ENCODE measurements at regions not wholly inside any gene's neighbourhood (a gene's known extent, or its start where the extent isn't known, plus 50 kb on each side); places are given as distances from the start of the nearest gene placed in this dataset.
"Not testable (repeated sequence)": the region's sequence is repeated elsewhere in the genome, so short reads cannot be mapped to it uniquely, and the experiment has no call there.

DNA sequence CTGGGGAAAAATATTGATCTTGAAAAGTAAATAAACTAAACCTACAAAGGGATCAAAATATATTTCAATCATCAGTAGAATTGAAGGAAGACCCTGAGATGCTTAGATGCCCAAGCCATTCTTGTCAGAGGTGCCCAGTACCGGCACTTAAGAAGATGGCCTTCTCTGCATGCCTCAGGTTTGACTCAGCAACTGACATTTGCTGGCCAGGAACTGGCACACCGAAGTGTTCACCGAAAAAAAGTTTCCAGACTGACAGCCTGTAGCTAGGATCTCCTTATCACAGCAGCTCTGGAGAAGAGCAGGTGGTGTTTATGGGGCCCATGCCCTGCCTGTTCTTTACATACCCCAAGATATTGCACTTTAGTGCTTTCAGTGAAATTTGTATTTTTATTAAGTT is 203.2 kb downstream of the MOXD1 start:
- DNase-seq: no peak

- no peak for DNase-seq
Observed at GRCh38 chr6:132194529-132194928, 206.7 kb downstream of the MOXD1 start.

DNA sequence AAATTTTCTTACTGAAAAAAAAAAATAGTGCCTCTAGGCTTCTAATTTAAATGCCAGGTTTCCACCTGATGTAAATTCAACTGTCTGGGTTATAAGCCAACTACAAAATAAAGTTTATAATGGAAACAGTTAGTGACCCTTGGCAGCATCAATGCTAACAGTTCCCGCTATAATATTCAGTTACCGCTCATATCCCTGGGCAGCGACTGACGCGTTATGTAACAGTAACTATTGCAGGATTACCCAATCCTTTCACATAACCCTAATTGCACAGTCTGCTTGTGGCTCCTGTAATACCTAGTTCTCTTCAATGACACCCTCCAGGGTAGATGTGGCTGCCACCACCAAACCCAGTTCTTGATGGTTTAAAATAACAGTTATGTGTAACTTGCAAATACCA is 208.6 kb downstream of the MOXD1 start:
- no peak for DNase-seq

- DNase-seq: no peak
Observed at GRCh38 chr6:132190815-132191175, 210.5 kb downstream of the MOXD1 start.

DNA sequence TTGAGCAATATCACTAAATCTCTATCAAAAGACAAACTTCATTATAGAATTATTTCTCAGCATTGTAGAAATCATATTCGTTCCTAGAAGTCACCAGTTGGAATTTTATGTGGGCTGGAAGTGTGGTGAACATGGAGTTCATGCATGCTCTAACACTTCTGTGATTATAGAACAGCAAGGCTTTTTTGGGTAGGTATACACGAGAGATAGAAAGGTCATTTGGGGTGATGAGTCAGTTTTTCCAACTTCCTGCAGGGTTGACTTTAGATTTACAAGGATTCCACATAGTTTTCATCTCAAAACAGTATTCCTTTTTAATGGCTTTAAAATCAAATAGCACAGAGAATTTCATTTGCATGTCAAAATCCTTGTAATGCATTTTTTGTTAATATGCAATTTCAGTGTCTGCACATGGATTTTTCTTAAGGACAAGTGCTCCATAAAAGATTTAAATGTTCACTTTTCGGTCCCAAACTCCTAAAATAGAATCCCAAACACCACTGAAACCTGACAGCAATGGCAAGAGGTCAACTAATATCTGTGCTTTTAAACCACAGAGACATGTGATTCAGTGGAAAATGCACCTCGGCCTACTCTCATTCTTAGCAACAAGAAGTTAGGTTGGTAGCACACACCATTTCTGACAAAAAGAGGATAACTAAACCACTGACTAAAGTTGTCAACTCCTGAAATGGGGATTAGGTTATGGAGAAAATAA is 211.0 kb downstream of the MOXD1 start:
- no peak for DNase-seq

GRCh38 chr6:132188556-132189264 is 212.6 kb downstream of the MOXD1 start:
- no peak for DNase-seq

DNA sequence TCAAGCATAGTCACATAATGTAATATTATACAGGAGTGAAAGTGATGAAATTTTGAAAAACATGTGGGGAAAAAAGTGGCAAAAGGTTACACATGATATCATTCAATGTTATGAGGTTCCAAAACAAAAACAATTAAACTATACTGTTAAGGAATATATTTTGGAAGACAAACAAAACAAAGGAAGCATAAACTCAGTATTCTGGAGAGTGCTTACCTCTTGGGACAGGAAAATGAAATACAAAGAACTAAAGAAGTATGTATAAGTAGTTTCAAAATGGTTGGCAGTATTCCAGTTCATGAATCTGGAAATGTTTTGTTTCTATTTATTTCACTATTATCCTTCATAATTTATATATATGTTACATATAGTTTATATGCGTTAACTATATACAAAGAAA is 213.5 kb downstream of the MOXD1 start:
- DNase-seq: no peak

GRCh38 chr6:132184966-132185365 is 216.3 kb downstream of the MOXD1 start:
- DNase-seq: not testable (repeated sequence)

DNA sequence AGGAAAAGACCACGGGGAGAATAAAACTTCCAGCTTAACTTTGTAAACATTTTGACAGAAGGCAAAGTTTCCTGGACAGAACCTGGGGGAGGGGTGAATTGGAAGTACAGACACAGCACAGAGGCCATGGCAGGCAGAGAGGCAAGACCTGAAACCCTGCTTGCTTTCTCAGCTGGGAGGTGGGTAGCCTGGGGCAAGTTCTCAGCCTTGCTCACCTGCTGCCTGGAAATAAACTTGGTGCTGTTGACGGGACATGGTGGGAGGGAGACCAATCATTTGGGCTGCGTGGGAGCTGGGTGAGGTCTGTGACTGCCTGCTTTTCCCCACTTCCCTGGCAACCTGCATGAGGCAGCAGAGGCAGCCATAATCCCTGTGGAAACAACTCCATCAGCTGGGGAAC is 221.3 kb downstream of the MOXD1 start:
- no peak for DNase-seq

DNA sequence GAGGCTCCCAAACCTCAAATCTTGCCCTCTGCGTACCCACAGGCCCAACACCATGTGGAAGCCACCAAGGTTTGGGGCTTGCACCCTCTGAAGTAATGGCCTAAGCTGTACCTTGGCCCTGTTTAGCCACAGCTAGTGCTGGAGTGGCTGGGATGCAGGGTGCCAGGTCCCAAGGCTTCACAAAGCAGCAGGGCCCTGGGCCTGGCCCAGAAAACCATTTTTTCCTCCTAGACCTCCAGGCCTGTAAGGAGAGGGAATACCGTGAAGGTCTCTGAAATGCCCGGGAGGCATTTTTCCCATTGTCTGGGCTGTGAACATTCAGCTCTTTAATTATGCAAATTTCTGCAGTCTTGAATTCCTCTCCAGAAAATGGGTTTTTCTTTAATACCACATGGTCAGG is 223.7 kb upstream of the CCN2 start:
- no peak for DNase-seq

GRCh38 chr6:132168961-132169360 is 217.8 kb upstream of the CCN2 start:
- no peak for DNase-seq

DNA sequence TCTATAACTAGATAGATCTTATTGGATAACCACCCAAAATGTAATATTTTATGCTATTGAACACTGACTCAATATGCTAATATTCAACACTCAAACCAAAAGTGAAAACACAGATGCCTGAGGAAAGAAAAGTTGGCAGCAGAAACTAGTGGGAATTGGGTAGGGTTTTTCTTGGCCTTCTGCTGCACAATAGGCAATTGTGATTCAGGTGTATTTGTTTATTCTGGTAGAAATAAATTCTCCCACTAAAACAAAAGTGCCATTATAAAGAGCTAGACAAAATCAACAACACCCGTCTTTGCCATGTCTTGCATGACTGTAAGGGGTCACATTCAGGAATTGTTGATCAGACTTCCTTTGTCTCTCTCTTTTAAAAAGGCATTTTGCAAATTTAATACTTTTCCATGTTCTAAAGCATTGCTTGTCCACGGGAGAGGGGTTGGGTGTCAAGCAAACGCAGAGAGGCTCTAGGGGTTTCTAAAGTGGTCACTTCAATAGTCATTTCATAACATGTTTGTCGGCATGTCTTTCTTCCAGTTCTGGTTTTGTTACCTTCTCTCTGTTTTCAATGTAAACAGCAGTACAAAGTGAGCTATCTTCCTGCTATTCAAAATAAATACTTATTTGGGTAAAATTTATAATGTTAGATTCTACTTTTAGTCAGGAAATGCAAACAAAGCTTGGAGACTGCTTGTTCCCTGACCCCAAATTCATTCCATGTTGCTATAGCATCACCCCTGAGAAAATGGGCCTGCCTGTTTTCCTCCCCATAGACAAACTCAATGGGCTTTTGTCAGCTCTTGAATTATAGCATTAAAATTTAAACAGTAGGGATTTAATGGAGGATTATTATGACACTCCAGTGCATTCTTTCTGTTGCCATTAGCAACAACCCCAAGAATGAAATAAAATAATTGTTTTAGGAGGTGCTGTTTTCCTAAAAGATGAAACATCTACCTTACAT is 217.0 kb upstream of the CCN2 start:
- no peak for DNase-seq

DNA sequence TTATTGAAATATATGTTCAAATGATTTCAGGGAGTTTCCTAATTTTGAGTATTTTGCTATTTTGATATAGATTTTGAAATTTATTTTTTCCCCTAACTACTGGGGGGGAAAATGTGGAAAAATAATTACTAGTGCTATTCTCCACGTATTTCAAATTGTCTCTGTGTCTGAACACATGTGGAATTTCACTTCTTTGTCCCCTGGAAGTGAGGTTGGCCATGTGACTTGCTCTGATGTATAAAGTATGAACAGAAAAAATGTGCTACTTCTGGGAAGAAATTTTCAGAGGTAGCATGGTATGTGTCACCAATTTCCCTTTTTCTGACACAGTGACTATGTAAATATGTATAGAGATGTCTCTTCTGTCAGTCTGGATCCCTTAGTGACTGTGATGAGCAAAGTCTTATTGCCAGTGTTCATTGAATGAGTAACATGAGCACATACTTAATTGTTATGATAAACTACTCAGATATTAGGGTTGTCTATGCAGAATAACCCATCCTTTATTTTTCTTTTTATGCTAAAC is 215.4 kb upstream of the CCN2 start:
- DNase-seq: no peak

- no peak for DNase-seq
Observed at GRCh38 chr6:132165677-132166076, 214.5 kb upstream of the CCN2 start.

- DNase-seq: no peak
Observed at GRCh38 chr6:132161283-132161682, 210.1 kb upstream of the CCN2 start.

GRCh38 chr6:132153221-132153898 is 202.2 kb upstream of the CCN2 start:
- DNase-seq: no peak

DNA sequence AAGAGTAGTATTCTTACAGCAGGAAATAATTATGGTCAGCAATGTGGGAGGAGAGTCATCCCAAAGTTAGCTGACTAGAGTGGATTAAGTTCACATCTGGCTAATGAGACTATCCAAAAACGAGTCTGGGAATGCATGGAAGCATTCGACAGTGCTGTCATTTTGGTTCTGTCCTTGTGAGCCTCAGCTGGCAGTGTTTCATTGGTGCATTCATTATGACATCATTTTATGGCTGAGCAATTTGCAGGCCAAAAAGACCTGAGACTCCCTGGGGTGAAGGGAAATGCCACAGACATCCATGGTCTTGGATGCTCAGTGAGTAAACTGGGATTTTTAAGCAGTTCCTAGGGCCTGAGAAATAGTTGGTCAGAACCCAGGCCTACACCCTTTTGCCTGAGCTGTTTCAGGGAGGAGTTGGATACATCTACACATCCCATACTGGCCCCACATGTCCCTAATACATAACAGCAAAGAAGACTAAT is 196.4 kb upstream of the CCN2 start:
- DNase-seq: no peak

DNA sequence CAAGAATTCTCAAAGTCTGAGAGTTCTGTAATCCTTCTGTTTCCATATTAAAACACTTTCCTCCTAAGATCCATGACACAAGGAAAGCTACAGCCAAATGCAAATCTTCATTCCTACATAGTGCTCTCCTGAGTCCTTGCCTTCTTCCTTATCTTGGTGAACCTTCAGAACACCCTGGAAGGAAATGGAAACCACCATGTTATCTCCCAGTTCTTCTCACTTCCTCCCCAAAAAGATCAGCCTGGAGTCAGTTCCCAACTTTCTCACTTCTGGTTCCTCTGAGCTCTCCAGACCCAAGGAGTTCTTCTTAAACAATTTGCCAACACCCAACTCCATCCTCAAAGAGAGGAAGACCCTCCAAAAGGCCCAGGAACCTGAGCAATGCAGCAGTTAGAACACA is 193.3 kb upstream of the CCN2 start:
- no peak for DNase-seq

GRCh38 chr6:132143258-132143657 is 192.1 kb upstream of the CCN2 start:
- no peak for DNase-seq

DNA sequence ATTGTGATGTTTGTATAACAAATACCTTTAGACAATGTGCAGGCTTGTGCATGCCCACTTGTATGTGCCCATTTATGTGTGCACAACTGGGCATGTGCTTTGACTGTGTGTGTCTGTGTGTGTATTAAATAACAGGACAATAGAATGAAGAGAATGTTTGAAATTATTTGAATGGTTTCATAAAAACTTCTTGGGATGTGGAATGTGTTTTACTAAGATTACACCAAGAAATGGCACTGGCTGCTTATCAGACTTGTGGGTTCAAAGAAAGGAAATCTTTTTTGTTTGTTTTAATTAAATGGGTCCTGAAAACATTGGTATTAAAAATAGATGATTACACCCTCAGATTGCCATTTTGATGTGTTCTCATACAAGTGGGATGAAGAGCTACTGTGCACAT is 191.6 kb upstream of the CCN2 start:
- DNase-seq: no peak

- DNase-seq: no peak
Observed at GRCh38 chr6:132142308-132142707, 191.1 kb upstream of the CCN2 start.

DNA sequence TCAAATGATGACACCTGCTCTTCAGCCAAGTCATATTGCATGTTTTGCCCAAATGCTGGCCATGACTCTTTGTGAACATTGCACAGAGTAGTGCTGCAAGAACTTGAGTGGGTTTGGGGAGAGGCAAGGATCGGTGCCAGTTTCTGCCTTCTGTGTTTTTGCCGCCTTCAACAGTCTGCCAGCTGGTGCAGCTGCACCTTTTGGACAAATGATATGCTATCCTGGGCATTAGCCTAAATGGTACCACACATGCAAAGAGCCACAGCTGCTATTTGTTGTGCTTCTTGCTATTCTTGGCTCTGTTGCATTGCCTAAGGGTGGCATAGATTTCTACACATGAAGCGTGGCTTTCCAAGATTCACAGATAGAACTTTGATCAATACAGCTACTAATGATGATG is 189.0 kb upstream of the CCN2 start:
- DNase-seq: no peak

DNA sequence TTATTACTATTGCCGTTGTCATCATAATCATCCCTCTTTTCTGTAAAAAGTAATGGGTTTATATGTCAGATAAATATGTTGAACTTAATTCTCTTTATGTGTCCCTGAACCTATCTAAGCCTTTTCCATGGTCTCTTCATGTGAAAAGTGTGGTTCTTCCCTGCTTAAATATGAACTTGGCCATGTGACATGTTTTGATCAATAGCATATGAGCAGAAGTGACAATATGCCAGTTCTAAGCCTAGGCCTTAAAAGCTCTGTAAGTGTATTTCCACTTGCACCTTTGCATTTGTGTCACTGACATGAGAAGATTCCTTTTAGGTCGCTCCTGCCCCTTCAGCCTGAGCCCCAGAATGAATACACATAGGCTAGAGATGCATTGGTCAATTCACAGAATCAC is 188.4 kb upstream of the CCN2 start:
- DNase-seq: no peak
